Left lung (tissue), 4 donors: ENCODE measurements at regions not wholly inside any gene's neighbourhood (a gene's known extent, or its start where the extent isn't known, plus 50 kb on each side); places are given as distances from the start of the nearest gene placed in this dataset.

Experiments
- ATAC-seq: fragments of 200-7000 bp; cut with Tn5 transposase; one replicate; pipeline ENCODE4 v1.9.1; 2020; ENCODE audit warnings: moderate library complexity
- DNase-seq, 4 donors: peaks; one replicate each; pipeline ENCODE4 v3.0.0-alpha.2; 2013 to 2020
- H3K27ac ChIP-seq, 2 donors: fragments of 200-600 bp; sonication (generic) in 1 of 2; one replicate each; pipeline versions ENCODE4 v1.5.0 to v1.8.0; 2020 to 2021
- H3K27me3 ChIP-seq, 2 donors: fragments of 200-600 bp; sonication (generic) in 1 of 2; one replicate each; pipeline versions ENCODE4 v1.5.0 to v1.8.0; 2020 to 2021
- H3K36me3 ChIP-seq, 2 donors: fragments of 200-600 bp; sonication (generic) in 1 of 2; one replicate each; pipeline versions ENCODE4 v1.5.0 to v1.8.0; 2020 to 2021
- H3K4me1 ChIP-seq, 2 donors: fragments of 200-600 bp; one replicate each; pipeline ENCODE4 v1.8.0; 2021
- H3K4me3 ChIP-seq, 2 donors: fragments of 200-600 bp; sonication (generic) in 1 of 2; one replicate each; pipeline versions ENCODE4 v1.5.0 to v1.8.0; 2020 to 2021; ENCODE audit warnings: mild to moderate bottlenecking in 1 of 2
- H3K9me3 ChIP-seq, 2 donors: fragments of 200-600 bp; sonication (generic) in 1 of 2; one replicate each; pipeline versions ENCODE4 v1.5.0 to v1.8.0; 2020 to 2021
- intact Hi-C, 2 donors: fragments of 100-400 bp; cut with DNase I; formaldehyde crosslinking; loops; one replicate each; pipeline versions ENCODE4 v1.11.2 to v1.14.2; 2022
- TF ChIP-seq, protein P1 (sequence below), 2 donors: fragments of 200-600 bp; sonication (generic) in 1 of 2; IDR thresholded peaks; one replicate each; pipeline versions ENCODE4 v1.5.0 to v1.8.0; 2021; ENCODE audit warnings: antibody characterized with exemption in 2 of 2
- donor health status: DM: no; HTN: yes; CAD: no.
- donor health status: DM: no; HTN: no; CAD: no.

DNA sequence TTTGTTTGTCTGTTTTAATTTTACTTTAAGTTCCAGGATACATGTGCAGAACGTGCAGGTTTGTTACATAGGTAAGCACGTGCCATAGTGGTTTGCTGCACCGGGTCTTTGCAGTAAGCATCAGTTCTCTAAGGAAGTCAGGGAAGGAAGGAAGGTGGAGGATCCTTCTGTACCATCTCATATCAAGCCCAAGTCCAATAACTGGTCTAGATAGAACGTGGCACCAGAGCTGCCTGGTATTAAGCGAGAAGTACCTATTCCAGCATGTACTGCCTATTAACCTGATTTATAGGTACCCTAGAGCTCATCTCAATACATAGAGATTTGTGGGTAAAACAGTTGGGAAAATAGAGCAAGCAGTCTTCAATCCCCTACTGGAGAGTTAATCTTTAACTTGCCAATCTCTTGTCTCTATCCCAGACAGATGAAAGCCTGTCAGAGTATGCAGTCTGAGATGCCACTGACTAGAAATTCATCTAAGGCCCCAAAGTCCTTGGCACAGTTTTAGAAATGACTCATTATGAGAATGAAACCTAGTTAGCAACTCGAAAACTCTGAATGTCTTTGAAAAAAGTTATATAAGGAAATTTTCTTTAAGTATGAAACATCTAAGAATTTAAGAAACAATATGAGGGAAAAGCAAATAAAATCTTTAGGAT lies 144.9 kb downstream of the TFAP2A start:
- H3K27ac ChIP-seq, result no peak overlapping the region
- no peaks in the 10 kb centered on the region for H3K9me3 ChIP-seq
- no peaks in the 10 kb centered on the region for H3K36me3 ChIP-seq
- ATAC-seq, result no peak
- DNase-seq, result no peak
- no peaks in the 10 kb centered on the region for H3K4me1 ChIP-seq
- TF ChIP-seq, protein P1, sequence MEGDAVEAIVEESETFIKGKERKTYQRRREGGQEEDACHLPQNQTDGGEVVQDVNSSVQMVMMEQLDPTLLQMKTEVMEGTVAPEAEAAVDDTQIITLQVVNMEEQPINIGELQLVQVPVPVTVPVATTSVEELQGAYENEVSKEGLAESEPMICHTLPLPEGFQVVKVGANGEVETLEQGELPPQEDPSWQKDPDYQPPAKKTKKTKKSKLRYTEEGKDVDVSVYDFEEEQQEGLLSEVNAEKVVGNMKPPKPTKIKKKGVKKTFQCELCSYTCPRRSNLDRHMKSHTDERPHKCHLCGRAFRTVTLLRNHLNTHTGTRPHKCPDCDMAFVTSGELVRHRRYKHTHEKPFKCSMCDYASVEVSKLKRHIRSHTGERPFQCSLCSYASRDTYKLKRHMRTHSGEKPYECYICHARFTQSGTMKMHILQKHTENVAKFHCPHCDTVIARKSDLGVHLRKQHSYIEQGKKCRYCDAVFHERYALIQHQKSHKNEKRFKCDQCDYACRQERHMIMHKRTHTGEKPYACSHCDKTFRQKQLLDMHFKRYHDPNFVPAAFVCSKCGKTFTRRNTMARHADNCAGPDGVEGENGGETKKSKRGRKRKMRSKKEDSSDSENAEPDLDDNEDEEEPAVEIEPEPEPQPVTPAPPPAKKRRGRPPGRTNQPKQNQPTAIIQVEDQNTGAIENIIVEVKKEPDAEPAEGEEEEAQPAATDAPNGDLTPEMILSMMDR (IDR thresholded peaks at IDR 0.05), result no peak
- H3K27me3 ChIP-seq, result peaks cover 0 to 28% of the 10 kb centered on the region in 2 donors
- no peak overlapping the region for H3K4me3 ChIP-seq
- intact Hi-C loops, result no loop called here

- DNase-seq, result no peak
- Histone ChIP-seq H3K27me3 (peaks cover 0 to 28% of the 10 kb centered on the region in 2 donors), H3K9me3 (no peaks in the 10 kb centered on the region), H3K27ac (no peak overlapping the region), H3K4me3 (no peak overlapping the region), H3K4me1 (no peaks in the 10 kb centered on the region), H3K36me3 (no peaks in the 10 kb centered on the region)
- ATAC-seq, result no peak
- TF ChIP-seq, protein P1 (IDR thresholded peaks at IDR 0.05), result no peak
- intact Hi-C loops, result no loop called here
Observed at GRCh38 chr6:10268611-10269310, 146.1 kb downstream of the TFAP2A start.

- H3K4me1 ChIP-seq, result no peaks in the 10 kb centered on the region
- TF ChIP-seq, protein P1 (IDR thresholded peaks at IDR 0.05), result no peak
- DNase-seq (no peak), ATAC-seq (no peak)
- H3K4me3 ChIP-seq, result no peak overlapping the region
- H3K9me3 ChIP-seq, result no peaks in the 10 kb centered on the region
- intact Hi-C loops, result no loop called here
- no peaks in the 10 kb centered on the region for H3K36me3 ChIP-seq
- peaks cover 0 to 28% of the 10 kb centered on the region in 2 donors for H3K27me3 ChIP-seq
- no peak overlapping the region for H3K27ac ChIP-seq
Observed at GRCh38 chr6:10268111-10268510, 146.8 kb downstream of the TFAP2A start.

DNA sequence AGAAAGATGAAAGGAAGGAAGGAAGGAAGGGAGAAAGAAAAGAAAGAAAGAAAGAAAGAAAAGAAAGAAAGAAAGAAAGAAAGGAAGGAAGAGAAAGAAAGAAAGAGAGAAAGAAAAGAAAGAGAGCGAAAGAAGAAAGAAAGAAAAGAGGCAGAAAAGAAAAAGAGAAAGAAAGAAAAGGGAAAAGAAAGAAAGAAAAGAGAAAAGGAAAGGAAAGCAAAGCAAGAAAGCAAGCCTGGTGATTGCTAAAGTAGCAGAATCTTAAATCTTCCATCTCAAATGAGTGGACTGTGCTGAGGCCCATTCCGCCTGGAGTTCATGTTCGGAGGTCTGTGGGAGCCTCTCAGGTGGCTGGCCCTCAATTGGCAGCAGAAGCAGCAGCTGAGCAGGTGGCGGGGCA lies 148.4 kb downstream of the TFAP2A start:
- intact Hi-C loops, result no loop called here
- H3K9me3 ChIP-seq, result no peaks in the 10 kb centered on the region
- DNase-seq (no peak), ATAC-seq (no peak)
- no peak overlapping the region for H3K4me3 ChIP-seq
- TF ChIP-seq, protein P1 (IDR thresholded peaks at IDR 0.05), result no peak
- H3K27me3 ChIP-seq, result peaks cover 0 to 28% of the 10 kb centered on the region in 2 donors
- no peak overlapping the region for H3K27ac ChIP-seq
- H3K36me3 ChIP-seq, result no peaks in the 10 kb centered on the region
- no peaks in the 10 kb centered on the region for H3K4me1 ChIP-seq

DNA sequence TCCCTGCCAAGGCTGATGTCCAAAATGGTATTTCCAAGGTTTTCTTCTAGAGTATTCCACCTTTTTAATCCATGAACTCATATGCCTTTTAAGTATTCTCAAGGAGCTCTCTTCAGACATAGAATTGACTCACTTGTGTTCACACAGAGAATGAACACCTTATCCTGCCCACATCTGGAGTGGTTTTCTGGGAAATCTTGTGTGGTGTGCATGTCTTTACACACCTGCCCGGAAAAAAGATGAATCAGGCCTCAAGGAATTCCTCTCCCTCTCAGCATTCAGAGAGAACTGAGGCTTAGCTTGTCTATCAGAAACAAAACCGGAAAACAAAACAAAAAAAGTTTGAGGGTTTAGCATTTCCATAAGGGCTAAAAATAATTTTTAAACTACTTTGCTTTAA lies 148.8 kb downstream of the TFAP2A start:
- H3K36me3 ChIP-seq, result no peaks in the 10 kb centered on the region
- TF ChIP-seq, protein P1 (IDR thresholded peaks at IDR 0.05), result no peak
- peak; percentile 23 for ATAC-seq
- H3K27me3 ChIP-seq, result peaks cover 0 to 28% of the 10 kb centered on the region in 2 donors
- H3K4me1 ChIP-seq, result no peaks in the 10 kb centered on the region
- no peaks in the 10 kb centered on the region for H3K9me3 ChIP-seq
- no peak overlapping the region for H3K4me3 ChIP-seq
- no peak overlapping the region for H3K27ac ChIP-seq
- intact Hi-C loops, result no loop called here
- DNase-seq, result no peak
